ENCODE measurements at regions not wholly inside any gene's neighbourhood (a gene's known extent, or its start where the extent isn't known, plus 50 kb on each side); places are given as distances from the start of the nearest gene placed in this dataset.

- H3K9ac ChIP-seq (ENCODE audit: low read length) = no peak overlapping the region
- no peak for ATAC-seq (ENCODE audit: low read depth)
These were observed 1611.9 kb upstream of the ZEB2 start for GRCh38 chr2:146131785-146132184.

GRCh38 chr2:146131048-146131447 lies 1611.1 kb upstream of the ZEB2 start:
- H3K9me3 ChIP-seq (ENCODE audit: control extremely low read depth in 1 of 3, control insufficient read depth in 2 of 3, insufficient read depth in 1 of 3, low read length in 2 of 3) = peaks cover 0 to 1% (median 0%) of the 10 kb centered on the region in 3 donors
- TF ChIP-seq EZH2 (IDR thresholded peaks at IDR 0.05; ENCODE audit: borderline replicate concordance, insufficient read depth, low read depth, low read length, poor library complexity, severe bottlenecking) = no peak
- no peak for TF ChIP-seq CTCF (IDR thresholded peaks at IDR 0.05)
- H3K9me3 Mint-ChIP-seq (ENCODE audit: insufficient read depth) = no peaks in the 10 kb centered on the region
- H3K4me3 ChIP-seq (ENCODE audit: control extremely low read depth in 1 of 5, extremely low read depth in 1 of 5, insufficient read depth in 1 of 5, low read depth in 2 of 5, low read length in 4 of 5) = no peak overlapping the region
- no peaks in the 10 kb centered on the region for H3K4me1 ChIP-seq (ENCODE audit: control insufficient read depth in 2 of 2, insufficient read depth in 2 of 2, low read length in 2 of 2)
- no peak overlapping the region for H3K4me2 ChIP-seq (replicated peaks; ENCODE audit: low read depth, low read length, poor library complexity, severe bottlenecking)
- H4K20me1 ChIP-seq (ENCODE audit: control insufficient read depth, insufficient read depth, low read length, poor library complexity, severe bottlenecking) = no peaks in the 10 kb centered on the region
- no peaks in the 10 kb centered on the region for H3K79me2 ChIP-seq (ENCODE audit: control insufficient read depth, insufficient read depth, low read length)
- no peaks in the 10 kb centered on the region for H3K36me3 ChIP-seq (replicated peaks in 1 of 2; ENCODE audit: control extremely low read depth in 1 of 2, control insufficient read depth in 1 of 2, extremely low read depth in 1 of 2, insufficient read depth in 2 of 2, low read length in 1 of 2)
- ChIA-PET CTCF (no interaction called here), POLR2A (no interaction called here)
- H3K27me3 Mint-ChIP-seq = no peaks in the 10 kb centered on the region
- ATAC-seq (ENCODE audit: low read depth) = no peak
- H3K27ac ChIP-seq (ENCODE audit: low read length in 2 of 2) = no peak overlapping the region
- intact Hi-C loops (cut with micrococcal nuclease) = no loop called here
- DNase-seq = no peak
- H3K27ac Mint-ChIP-seq = no peak overlapping the region
- H3K9ac ChIP-seq (ENCODE audit: low read length) = no peak overlapping the region
- H2AFZ ChIP-seq (ENCODE audit: insufficient read depth, low read depth, low read length, poor library complexity, severe bottlenecking) = no peak overlapping the region
- no peak overlapping the region for H3K4me3 Mint-ChIP-seq
- no peaks in the 10 kb centered on the region for H3K4me1 Mint-ChIP-seq
- H3K27me3 ChIP-seq (replicated peaks in 1 of 4; ENCODE audit: control extremely low read depth in 1 of 4, control insufficient read depth in 3 of 4, insufficient read depth in 4 of 4, low read length in 3 of 4) = no peaks in the 10 kb centered on the region
- no CpG with 5 or more reads among the region's 2 CpGs for WGBS (ENCODE audit: insufficient coverage)

More at GRCh38 chr2:146131785-146132184, 1611.9 kb upstream of the ZEB2 start:
- no peaks in the 10 kb centered on the region for H3K79me2 ChIP-seq (ENCODE audit: control insufficient read depth, insufficient read depth, low read length)
- intact Hi-C loops (cut with micrococcal nuclease) = no loop called here
- Mint-ChIP-seq H3K27ac (no peak overlapping the region), H3K4me1 (no peaks in the 10 kb centered on the region), H3K9me3 (ENCODE audit: insufficient read depth) (no peaks in the 10 kb centered on the region), H3K4me3 (no peak overlapping the region), H3K27me3 (no peaks in the 10 kb centered on the region)
- no peaks in the 10 kb centered on the region for H3K36me3 ChIP-seq (replicated peaks in 1 of 2; ENCODE audit: control extremely low read depth in 1 of 2, control insufficient read depth in 1 of 2, extremely low read depth in 1 of 2, insufficient read depth in 2 of 2, low read length in 1 of 2)
- no peaks in the 10 kb centered on the region for H3K27me3 ChIP-seq (replicated peaks in 1 of 4; ENCODE audit: control extremely low read depth in 1 of 4, control insufficient read depth in 3 of 4, insufficient read depth in 4 of 4, low read length in 3 of 4)
- no peak for DNase-seq
- ChIA-PET CTCF (no interaction called here), POLR2A (no interaction called here)
- no peaks in the 10 kb centered on the region for H3K4me1 ChIP-seq (ENCODE audit: control insufficient read depth in 2 of 2, insufficient read depth in 2 of 2, low read length in 2 of 2)
- TF ChIP-seq EZH2 (IDR thresholded peaks at IDR 0.05; ENCODE audit: borderline replicate concordance, insufficient read depth, low read depth, low read length, poor library complexity, severe bottlenecking) (no peak), CTCF (IDR thresholded peaks at IDR 0.05) (no peak)
- no peak overlapping the region for H2AFZ ChIP-seq (ENCODE audit: insufficient read depth, low read depth, low read length, poor library complexity, severe bottlenecking)
- H3K27ac ChIP-seq (ENCODE audit: low read length in 2 of 2) = no peak overlapping the region
- peaks cover 0 to 1% (median 0%) of the 10 kb centered on the region in 3 donors for H3K9me3 ChIP-seq (ENCODE audit: control extremely low read depth in 1 of 3, control insufficient read depth in 2 of 3, insufficient read depth in 1 of 3, low read length in 2 of 3)
- H3K4me2 ChIP-seq (replicated peaks; ENCODE audit: low read depth, low read length, poor library complexity, severe bottlenecking) = no peak overlapping the region
- WGBS (ENCODE audit: insufficient coverage) = no CpG with 5 or more reads among the region's 1 CpG
- H3K4me3 ChIP-seq (ENCODE audit: control extremely low read depth in 1 of 5, extremely low read depth in 1 of 5, insufficient read depth in 1 of 5, low read depth in 2 of 5, low read length in 4 of 5) = no peak overlapping the region
- no peaks in the 10 kb centered on the region for H4K20me1 ChIP-seq (ENCODE audit: control insufficient read depth, insufficient read depth, low read length, poor library complexity, severe bottlenecking)
